ENCODE measurements at regions not wholly inside any gene's neighbourhood (a gene's known extent, or its start where the extent isn't known, plus 50 kb on each side); places are given as distances from the start of the nearest gene placed in this dataset.

DNA sequence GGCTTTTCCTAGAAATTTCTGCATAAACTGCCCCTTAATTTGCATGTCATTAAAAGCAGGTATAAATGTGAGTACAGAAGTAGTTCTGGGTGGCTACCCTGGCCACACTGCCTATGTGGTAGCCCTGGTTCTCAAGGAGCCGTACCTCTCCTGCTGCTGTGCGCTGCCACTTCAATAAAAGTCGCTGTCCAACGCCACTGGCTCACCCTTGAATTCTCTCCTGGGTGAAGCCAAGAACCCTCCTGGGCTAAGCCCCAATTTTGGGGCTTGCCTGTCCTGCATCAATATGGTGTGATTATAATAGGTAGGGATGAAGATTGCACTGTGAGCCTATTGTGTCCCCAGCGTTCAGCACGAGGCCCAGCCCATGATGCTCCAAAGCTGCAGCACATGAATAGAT lies 65.6 kb upstream of the C1orf174 start:
- TF ChIP-seq, protein P1, sequence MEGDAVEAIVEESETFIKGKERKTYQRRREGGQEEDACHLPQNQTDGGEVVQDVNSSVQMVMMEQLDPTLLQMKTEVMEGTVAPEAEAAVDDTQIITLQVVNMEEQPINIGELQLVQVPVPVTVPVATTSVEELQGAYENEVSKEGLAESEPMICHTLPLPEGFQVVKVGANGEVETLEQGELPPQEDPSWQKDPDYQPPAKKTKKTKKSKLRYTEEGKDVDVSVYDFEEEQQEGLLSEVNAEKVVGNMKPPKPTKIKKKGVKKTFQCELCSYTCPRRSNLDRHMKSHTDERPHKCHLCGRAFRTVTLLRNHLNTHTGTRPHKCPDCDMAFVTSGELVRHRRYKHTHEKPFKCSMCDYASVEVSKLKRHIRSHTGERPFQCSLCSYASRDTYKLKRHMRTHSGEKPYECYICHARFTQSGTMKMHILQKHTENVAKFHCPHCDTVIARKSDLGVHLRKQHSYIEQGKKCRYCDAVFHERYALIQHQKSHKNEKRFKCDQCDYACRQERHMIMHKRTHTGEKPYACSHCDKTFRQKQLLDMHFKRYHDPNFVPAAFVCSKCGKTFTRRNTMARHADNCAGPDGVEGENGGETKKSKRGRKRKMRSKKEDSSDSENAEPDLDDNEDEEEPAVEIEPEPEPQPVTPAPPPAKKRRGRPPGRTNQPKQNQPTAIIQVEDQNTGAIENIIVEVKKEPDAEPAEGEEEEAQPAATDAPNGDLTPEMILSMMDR (IDR thresholded peaks at IDR 0.05): no peak
- intact Hi-C loops (cut with DNase I): no loop called here
- DNase-seq (no peak), ATAC-seq (no peak)
- Histone ChIP-seq H3K27me3 (ENCODE audit: low read depth) (no peaks in the 10 kb centered on the region), H3K9me3 (no peaks in the 10 kb centered on the region), H3K4me1 (no peaks in the 10 kb centered on the region), H3K4me3 (no peak overlapping the region), H3K27ac (no peak overlapping the region), H3K36me3 (no peaks in the 10 kb centered on the region)

DNA sequence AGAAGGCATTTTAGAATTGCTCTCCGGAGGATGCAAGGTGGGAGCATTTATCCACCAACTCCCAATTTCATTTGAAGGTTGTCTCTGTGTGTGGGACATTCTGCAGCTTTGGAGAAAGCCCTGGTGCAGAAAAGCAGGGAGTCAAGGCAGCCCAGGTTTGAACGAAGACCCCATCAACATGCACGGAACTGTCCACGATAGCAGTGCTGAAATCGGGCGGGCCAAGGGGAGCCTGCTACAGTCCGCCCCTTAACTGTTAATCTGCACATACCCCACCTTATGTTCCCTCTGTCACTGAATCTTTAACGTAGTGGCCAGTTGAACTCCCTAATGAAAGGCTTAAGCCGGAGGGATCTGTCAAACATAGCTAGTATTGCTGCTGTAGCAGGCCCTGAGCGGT lies 68.8 kb upstream of the C1orf174 start:
- no peak overlapping the region for H3K4me3 ChIP-seq
- H3K4me1 ChIP-seq: no peaks in the 10 kb centered on the region
- TF ChIP-seq, protein P1 (IDR thresholded peaks at IDR 0.05): no peak
- H3K27ac ChIP-seq: no peak overlapping the region
- no peaks in the 10 kb centered on the region for H3K9me3 ChIP-seq
- H3K27me3 ChIP-seq (ENCODE audit: low read depth): no peaks in the 10 kb centered on the region
- ATAC-seq (no peak), DNase-seq (no peak)
- no peaks in the 10 kb centered on the region for H3K36me3 ChIP-seq
- intact Hi-C loops (cut with DNase I): no loop called here

DNA sequence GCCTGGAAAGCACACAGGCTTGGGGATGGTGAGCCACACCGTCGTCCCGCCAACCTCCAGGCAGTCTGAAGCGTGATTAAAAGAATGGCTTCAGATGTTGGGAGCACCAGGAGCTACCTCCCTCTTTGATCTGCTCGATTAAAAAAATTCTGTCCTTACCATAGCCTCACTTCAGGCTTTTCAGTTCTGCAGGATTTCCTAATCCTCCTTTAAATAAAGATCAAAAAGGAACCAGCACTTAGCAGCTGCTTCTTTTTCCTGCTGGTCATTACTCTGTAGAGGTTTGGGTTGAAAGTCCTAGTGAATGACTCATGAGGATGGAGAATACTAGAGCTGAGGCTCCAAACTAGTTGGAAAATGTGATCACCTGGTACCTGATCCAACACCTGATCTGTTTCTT lies 71.9 kb upstream of the C1orf174 start:
- intact Hi-C loops (cut with DNase I): no loop called here
- H3K4me3 ChIP-seq: no peak overlapping the region
- H3K27me3 ChIP-seq (ENCODE audit: low read depth): no peaks in the 10 kb centered on the region
- DNase-seq (no peak), ATAC-seq (no peak)
- H3K9me3 ChIP-seq: no peaks in the 10 kb centered on the region
- no peaks in the 10 kb centered on the region for H3K4me1 ChIP-seq
- no peaks in the 10 kb centered on the region for H3K36me3 ChIP-seq
- H3K27ac ChIP-seq: no peak overlapping the region
- TF ChIP-seq, protein P1 (IDR thresholded peaks at IDR 0.05): no peak

DNA sequence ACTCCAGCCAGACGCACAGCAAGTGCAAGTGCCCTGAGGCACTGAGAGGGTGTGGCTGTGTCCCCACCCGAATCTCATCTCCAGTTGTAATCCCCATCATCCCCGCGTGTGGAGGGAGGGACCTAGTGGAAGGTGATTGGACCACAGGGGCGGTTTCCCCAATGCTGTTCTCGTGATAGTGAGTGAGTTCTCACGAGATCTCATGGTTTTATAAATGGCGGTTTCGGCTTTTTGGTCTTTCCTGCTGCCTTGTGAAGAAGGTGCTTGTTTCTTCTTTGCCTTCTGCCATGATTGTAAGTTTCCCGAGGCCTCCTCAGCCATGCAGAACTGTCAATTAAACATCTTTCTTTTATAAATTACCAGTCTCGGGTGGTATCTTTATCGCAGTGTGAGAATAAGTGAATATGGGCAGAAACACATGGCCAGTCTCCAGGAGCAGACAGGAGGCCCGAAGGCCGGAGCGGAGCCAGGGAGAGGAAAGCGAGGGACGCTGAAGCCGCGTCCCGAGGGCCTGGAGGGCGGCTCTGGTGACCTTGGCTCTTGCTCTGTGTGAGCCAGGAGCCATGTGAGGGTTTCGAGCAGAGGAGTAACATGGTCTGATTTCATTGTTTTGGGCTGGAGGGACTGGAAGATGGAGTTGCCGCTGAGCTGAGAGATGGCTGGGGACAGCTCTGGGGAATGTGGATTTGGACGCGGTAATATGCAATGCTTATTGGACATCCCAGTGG lies 76.0 kb upstream of the C1orf174 start:
- no peak for ATAC-seq
- intact Hi-C loops (cut with DNase I): no loop called here
- TF ChIP-seq, protein P1 (IDR thresholded peaks at IDR 0.05): no peak
- no peak overlapping the region for H3K4me3 ChIP-seq
- H3K36me3 ChIP-seq: no peaks in the 10 kb centered on the region
- no peak overlapping the region for H3K27ac ChIP-seq
- no peak for DNase-seq
- H3K9me3 ChIP-seq: no peaks in the 10 kb centered on the region
- no peaks in the 10 kb centered on the region for H3K4me1 ChIP-seq
- no peaks in the 10 kb centered on the region for H3K27me3 ChIP-seq (ENCODE audit: low read depth)

DNA sequence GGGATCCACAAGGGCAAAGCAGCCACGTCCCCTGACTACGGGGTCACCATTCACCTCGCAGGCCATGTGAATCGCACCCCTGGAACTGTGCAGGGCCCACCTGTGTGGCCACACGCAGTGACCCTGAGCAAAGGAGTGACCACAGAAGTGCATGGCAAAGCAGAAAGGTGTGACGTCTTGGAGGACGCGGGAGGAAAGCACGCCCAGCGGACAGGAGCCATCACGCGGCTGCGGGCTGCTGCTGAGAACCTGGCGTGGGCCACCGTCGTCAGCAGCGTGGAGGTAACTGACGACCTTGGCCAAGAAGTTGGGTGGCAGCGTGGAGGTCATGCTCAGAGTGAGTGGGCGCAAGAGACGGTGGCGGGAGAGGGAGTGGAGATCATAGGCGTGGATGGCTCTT lies 76.7 kb upstream of the C1orf174 start:
- ATAC-seq (no peak), DNase-seq (no peak)
- Histone ChIP-seq H3K4me3 (no peak overlapping the region), H3K36me3 (no peaks in the 10 kb centered on the region), H3K4me1 (no peaks in the 10 kb centered on the region), H3K27me3 (ENCODE audit: low read depth) (no peaks in the 10 kb centered on the region), H3K9me3 (no peaks in the 10 kb centered on the region), H3K27ac (no peak overlapping the region)
- intact Hi-C loops (cut with DNase I): no loop called here
- TF ChIP-seq, protein P1 (IDR thresholded peaks at IDR 0.05): no peak

All from lower lobe of right lung (tissue), 2 donors.